HCT116 (cell line): ENCODE measurements at regions not wholly inside any gene's neighbourhood (a gene's known extent, or its start where the extent isn't known, plus 50 kb on each side); places are given as distances from the start of the nearest gene placed in this dataset.

ENCODE experiments used
- ATAC-seq: fragments of 200-7000 bp; cut with Tn5 transposase; 2 replicates; pipeline ENCODE4 v1.9.1; 2020; ENCODE audit warnings: mild to moderate bottlenecking, moderate library complexity
- BruUV-seq: library from RNA; stranded (reverse); fragments of 400-500 nt; replicated peaks from 2 replicates; lab custom pipeline; 2021; lab: Mats Ljungman, UMichigan
- CTCF ChIA-PET: fragments of 300-600 bp; sonication (Branson Sonifier 250); formaldehyde crosslinking; loops from one replicate; lab custom pipeline; 2021; ENCODE audit warnings: antibody characterized with exemption; lab: Charles Lee
- POLR2A ChIA-PET: fragments of 300-600, 350-600 bp; sonication (Branson Sonifier 250); formaldehyde crosslinking; loops from one replicate; lab custom pipeline; 2021; ENCODE audit warnings: antibody characterized with exemption; lab: Charles Lee
- RAD21 ChIA-PET, 2 experiments: fragments of 300-600 bp; sonication (Branson Sonifier 250); formaldehyde crosslinking; loops; one replicate each; lab custom pipeline; 2023; ENCODE audit warnings: low total read pairs in 2 of 2; ENCODE audit not compliant: uncharacterized antibody in 2 of 2, unreplicated experiment in 2 of 2, low non-redundant PET in 1 of 2; lab: Charles Lee
- DNase-seq: peaks from one replicate; pipeline ENCODE4 v3.0.0-alpha.2; 2010; ENCODE audit warnings: low read depth, low spot score
- H2AFZ ChIP-seq: fragments of 200-600 bp; shearing (Covaris generic), sonication (generic); 2 replicates; pipeline ENCODE4 v1.6.1; 2017; ENCODE audit warnings: low read depth, mixed run types, mixed read lengths, antibody characterized with exemption, low read length; ENCODE audit not compliant: poor library complexity, severe bottlenecking
- H3K27ac ChIP-seq: 2 replicates; pipeline ENCODE4 v1.5.1; 2012; ENCODE audit warnings: low read depth, low read length
- H3K27me3 ChIP-seq: fragments of 200-600 bp; sonication (generic); 2 replicates; pipeline ENCODE4 v1.6.1; 2016; ENCODE audit warnings: mixed run types, low read length, mixed read lengths; ENCODE audit not compliant: insufficient read depth
- H3K36me3 ChIP-seq, 2 experiments: fragments of 200-500 bp in 1 of 2; fragments of 200-600 bp in 1 of 2; sonication (Bioruptor generic) in 1 of 2; sonication (generic) in 1 of 2; 2 replicates each; pipeline versions ENCODE4 v1.5.1 to v1.6.1; 2014 to 2016; ENCODE audit warnings: low read length in 2 of 2, inconsistent platforms in 1 of 2, mixed read lengths in 1 of 2, mixed run types in 1 of 2; ENCODE audit not compliant: insufficient read depth in 2 of 2, control insufficient read depth in 1 of 2
- H3K4me1 ChIP-seq, 2 experiments: fragments of 200-600 bp in 1 of 2; sonication (generic) in 1 of 2; 2 replicates each; pipeline versions ENCODE4 v1.5.1 to v1.6.1; 2012 to 2017; ENCODE audit warnings: low read length in 2 of 2, inconsistent platforms in 1 of 2, mild to moderate bottlenecking in 1 of 2, mixed read lengths in 1 of 2, mixed run types in 1 of 2, moderate library complexity in 1 of 2; ENCODE audit not compliant: insufficient read depth in 2 of 2, control insufficient read depth in 1 of 2
- H3K4me2 ChIP-seq: fragments of 200-600 bp; sonication (generic); 2 replicates; pipeline ENCODE4 v1.6.1; 2017; ENCODE audit warnings: mixed run types, low read length, mixed read lengths
- H3K4me3 ChIP-seq, 2 experiments: fragments of 200-600 bp in 1 of 2; sonication (generic) in 1 of 2; replicated peaks in 1 of 2; 2 replicates each; pipeline ENCODE4 v1.5.1; 2011 to 2016; ENCODE audit warnings: low read length in 2 of 2, control low read depth in 1 of 2, low read depth in 1 of 2, mild to moderate bottlenecking in 1 of 2, mixed read lengths in 1 of 2, mixed run types in 1 of 2
- H3K79me2 ChIP-seq: fragments of 200-600 bp; sonication (generic); 2 replicates; pipeline ENCODE4 v1.6.1; 2017; ENCODE audit warnings: mild to moderate bottlenecking, mixed run types, low read length, moderate library complexity, mixed read lengths; ENCODE audit not compliant: insufficient read depth
- H3K9ac ChIP-seq: fragments of 200-600 bp; sonication (generic); 2 replicates; pipeline ENCODE4 v1.6.1; 2016; ENCODE audit warnings: low read length, mixed read lengths
- H3K9me2 ChIP-seq: fragments of 200-600 bp; sonication (generic), shearing (Covaris generic); 2 replicates; pipeline ENCODE4 v1.6.1; 2017; ENCODE audit warnings: mixed run types, mild to moderate bottlenecking, moderate library complexity; ENCODE audit not compliant: insufficient read depth
- H3K9me3 ChIP-seq, 2 experiments: fragments of 200-500 bp in 1 of 2; fragments of 200-600 bp in 1 of 2; sonication (Bioruptor generic) in 1 of 2; sonication (generic) in 1 of 2; 2 replicates each; pipeline ENCODE4 v1.6.1; 2014 to 2017; ENCODE audit warnings: low read length in 2 of 2, mixed read lengths in 2 of 2, inconsistent platforms in 1 of 2, low read depth in 1 of 2, mild to moderate bottlenecking in 1 of 2, mixed run types in 1 of 2, moderate library complexity in 1 of 2; ENCODE audit not compliant: control insufficient read depth in 1 of 2, insufficient read depth in 1 of 2
- H4K20me1 ChIP-seq: fragments of 200-600 bp; sonication (generic), shearing (Covaris generic); 2 replicates; pipeline ENCODE4 v1.6.1; 2017; ENCODE audit warnings: mixed run types, mild to moderate bottlenecking, moderate library complexity; ENCODE audit not compliant: insufficient read depth
- CBX3 ChIP-seq: IDR thresholded peaks from 2 replicates; pipeline ENCODE4 v1.6.1; 2012; ENCODE audit warnings: low read depth
- CEBPB ChIP-seq: IDR thresholded peaks from 2 replicates; pipeline ENCODE4 v1.6.1; 2012; ENCODE audit warnings: low read depth
- CTCF ChIP-seq, 3 experiments: fragments of 200-600 bp in 1 of 3; sonication (generic) in 1 of 3; IDR thresholded peaks in 2 of 3; conservative IDR thresholded peaks in 1 of 3; 2 replicates each; pipeline ENCODE4 v1.5.1; 2012 to 2017; ENCODE audit warnings: low read depth in 2 of 3, low read length in 2 of 3, antibody characterized with exemption in 1 of 3, borderline replicate concordance in 1 of 3, control low read depth in 1 of 3, mild to moderate bottlenecking in 1 of 3, mixed read lengths in 1 of 3, mixed run types in 1 of 3, moderate library complexity in 1 of 3; ENCODE audit not compliant: insufficient read depth in 1 of 3
- EGR1 ChIP-seq: IDR thresholded peaks from 2 replicates; pipeline ENCODE4 v1.6.1; 2012; ENCODE audit warnings: low read depth
- EZH2 ChIP-seq: fragments of 200-600 bp; sonication (generic); IDR thresholded peaks from 2 replicates; pipeline ENCODE4 v1.6.1; 2017; ENCODE audit warnings: antibody characterized with exemption, mixed run types
- JUND ChIP-seq: IDR thresholded peaks from 2 replicates; pipeline ENCODE4 v1.6.1; 2012
- POLR2A ChIP-seq: IDR thresholded peaks from 2 replicates; pipeline ENCODE4 v1.7.0; 2011; ENCODE audit warnings: borderline replicate concordance; ENCODE audit not compliant: insufficient read depth, insufficient read length; ENCODE audit errors: extremely low read depth
- REST ChIP-seq: IDR thresholded peaks from 2 replicates; pipeline ENCODE4 v1.6.1; 2012; ENCODE audit warnings: low read depth
- SIN3A ChIP-seq: IDR thresholded peaks from 2 replicates; pipeline ENCODE4 v1.6.1; 2012; ENCODE audit warnings: low read depth
- SP1 ChIP-seq: IDR thresholded peaks from 2 replicates; pipeline ENCODE4 v1.6.1; 2012; ENCODE audit warnings: low read depth
- TCF7L2 ChIP-seq: IDR thresholded peaks from 2 replicates; pipeline ENCODE4 v1.7.0; 2011; ENCODE audit warnings: borderline replicate concordance, inconsistent platforms; ENCODE audit not compliant: insufficient read depth, insufficient read length; ENCODE audit errors: extremely low read depth
- ZNF274 ChIP-seq: fragments of 200-500 bp; sonication (Bioruptor generic); IDR thresholded peaks from 2 replicates; pipeline ENCODE4 v1.6.1; 2014; ENCODE audit warnings: mild to moderate bottlenecking, low read depth, low read length, inconsistent platforms
- intact Hi-C: fragments of 100-400 bp; cut with micrococcal nuclease; formaldehyde crosslinking; loops from 2 replicates; pipeline ENCODE4 v1.10.0; 2022
- TF ChIP-seq, protein P1 (sequence below): IDR thresholded peaks from 2 replicates; pipeline ENCODE4 v1.6.1; 2012

- Histone ChIP-seq H2AFZ (no peak overlapping the region), H3K4me2 (no peak overlapping the region), H3K27me3 (no peaks in the 10 kb centered on the region), H3K9ac (no peak overlapping the region), H3K36me3 (no peaks in the 10 kb centered on the region), H4K20me1 (no peaks in the 10 kb centered on the region), H3K9me2 (no peaks in the 10 kb centered on the region), H3K4me3 (no peak overlapping the region), H3K27ac (no peak overlapping the region), H3K4me1 (no peaks in the 10 kb centered on the region), H3K79me2 (no peaks in the 10 kb centered on the region), H3K9me3 (peaks cover 0 to under 1% of the 10 kb centered on the region in 2 experiments; a peak in 1 of 4 replicates)
- TF ChIP-seq EGR1 = no peak
- TF ChIP-seq POLR2A = no peak
- no peak for TF ChIP-seq CEBPB
- no peak for TF ChIP-seq CBX3
- TF ChIP-seq CTCF (IDR thresholded peaks at IDR 0.05 in 2 of 3, conservative IDR thresholded peaks at IDR 0.05 in 1 of 3; ENCODE audit: borderline replicate concordance in 1 of 3, insufficient read depth in 1 of 3, low read depth in 2 of 3, low read length in 2 of 3) = no peak
- no peak for TF ChIP-seq EZH2
- DNase-seq = no peak
- intact Hi-C loops = no loop called here
- ChIA-PET POLR2A (no interaction called here), CTCF (no interaction called here), RAD21 (no interaction called here)
- no peak for ATAC-seq
- no TSS peak for BruUV-seq
These were observed 702.9 kb downstream of the BCL11A start for GRCh38 chr2:59850554-59850953.

DNA sequence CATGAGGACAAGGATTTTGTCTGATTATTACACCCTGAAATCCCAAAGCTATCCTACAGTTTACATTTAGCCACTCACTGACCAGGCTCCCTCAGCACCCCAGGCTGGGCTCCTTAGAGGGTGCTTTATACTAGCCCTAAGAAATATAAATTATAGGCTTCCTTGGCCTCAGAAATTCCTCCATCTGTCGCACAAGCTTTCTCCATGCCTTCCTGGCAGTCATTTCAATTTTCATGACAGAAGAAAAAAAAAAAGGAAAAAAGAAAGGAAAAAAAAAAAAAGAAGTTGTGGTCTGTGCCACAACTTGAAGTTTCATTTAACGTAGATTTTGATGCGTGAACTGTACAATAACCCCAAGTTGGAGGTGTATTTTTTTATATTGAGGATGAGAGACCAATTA is 719.5 kb downstream of the BCL11A start:
- no peak for ATAC-seq
- ChIA-PET CTCF (no interaction called here), POLR2A (no interaction called here), RAD21 (no interaction called here)
- no peaks in the 10 kb centered on the region for H3K9me3 ChIP-seq
- no peaks in the 10 kb centered on the region for H3K79me2 ChIP-seq
- no peaks in the 10 kb centered on the region for H3K27me3 ChIP-seq
- H3K27ac ChIP-seq = no peak overlapping the region
- no peak for DNase-seq
- H3K36me3 ChIP-seq = no peaks in the 10 kb centered on the region
- intact Hi-C loops = no loop called here
- no TSS peak for BruUV-seq
- H4K20me1 ChIP-seq = no peaks in the 10 kb centered on the region
- no peaks in the 10 kb centered on the region for H3K9me2 ChIP-seq
- H3K4me3 ChIP-seq = no peak overlapping the region
- H2AFZ ChIP-seq = no peak overlapping the region
- H3K4me1 ChIP-seq = no peaks in the 10 kb centered on the region
- no peak overlapping the region for H3K9ac ChIP-seq
- no peak overlapping the region for H3K4me2 ChIP-seq
- TF ChIP-seq ZNF274 (no peak), SIN3A (no peak), POLR2A (no peak), EZH2 (no peak), REST (no peak), TCF7L2 (no peak), CTCF (IDR thresholded peaks at IDR 0.05 in 2 of 3, conservative IDR thresholded peaks at IDR 0.05 in 1 of 3; ENCODE audit: borderline replicate concordance in 1 of 3, insufficient read depth in 1 of 3, low read depth in 2 of 3, low read length in 2 of 3) (no peak), JUND (no peak), SP1 (no peak)
- TF ChIP-seq, protein P1, sequence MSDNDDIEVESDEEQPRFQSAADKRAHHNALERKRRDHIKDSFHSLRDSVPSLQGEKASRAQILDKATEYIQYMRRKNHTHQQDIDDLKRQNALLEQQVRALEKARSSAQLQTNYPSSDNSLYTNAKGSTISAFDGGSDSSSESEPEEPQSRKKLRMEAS = no peak
